Heart left ventricle (tissue), 13 donors: ENCODE measurements at regions not wholly inside any gene's neighbourhood (a gene's known extent, or its start where the extent isn't known, plus 50 kb on each side); places are given as distances from the start of the nearest gene placed in this dataset.

Experiments used
- CTCF ChIP-seq, 12 donors: fragments of 200-600 bp; sonication (generic) in 4 of 12; IDR thresholded peaks; one replicate each; pipeline versions ENCODE4 v1.5.0 to v1.8.0; 2018 to 2022; ENCODE audit warnings: antibody characterized with exemption in 12 of 12, mild to moderate bottlenecking in 5 of 12
- POLR2A ChIP-seq, 2 donors: fragments of 450-650 bp; IDR thresholded peaks; one replicate each; pipeline ENCODE4 v1.6.1; 2017; ENCODE audit warnings: antibody characterized with exemption in 2 of 2, mild to moderate bottlenecking in 2 of 2, moderate library complexity in 2 of 2
- donor health status: ischemic (EF 13 %, LVEDD 7.1; RV severe dilation, severe dysfunction).
- donor health status: DM: no; HTN: yes; CAD: no.
- donor health status: DM: no; HTN: no; CAD: no.
- donor health status: ischemic (EF 25% LVEDD 6.9; RV normal size, moderate dysfunction).
- donor health status: ischemic (EF 25% LVEDD 5.7; RV mildly dilated, moderate dysfunction).
- donor health status: ischemic (EF 35%, LVEDD 5.7; RV mildly dilated, moderate dysfunction).
- donor health status: nonischemic (EF 11% LVEDD 7.7; RV severe dilation, severe dysfunction).
- donor health status: DM: yes; HTN: yes; CAD: no.
- donor health status: PGD.
- donor health status: ischemic (EF 29% LVEDD 5.4; RV normal size, mild dysfunction).
- donor health status: nonischemic (EF 23%, LVEDD 6.1; RV moderate dilation, normal function).

- TF ChIP-seq CTCF (IDR thresholded peaks at IDR 0.05) (no peak), POLR2A (IDR thresholded peaks at IDR 0.05) (no peak)
Measured at GRCh38 chr20:57767441-57767840, 57.6 kb upstream of the PMEPA1 start.
